IMR-90 (cell line): ENCODE measurements at regions not wholly inside any gene's neighbourhood (a gene's known extent, or its start where the extent isn't known, plus 50 kb on each side); places are given as distances from the start of the nearest gene placed in this dataset.

Experiments used
- ATAC-seq: fragments of 200-7000 bp; cut with Tn5 transposase; 2 replicates; pipeline ENCODE4 v1.9.1; 2020; ENCODE audit warnings: low read depth, mild to moderate bottlenecking, moderate library complexity
- BruUV-seq: library from RNA; stranded (reverse); fragments of 400-500 nt; replicated peaks from 2 replicates; lab custom pipeline; 2021; lab: Mats Ljungman, UMichigan
- CTCF ChIA-PET: fragments of 300-600 bp; formaldehyde crosslinking; extraction: SDS; loops from one replicate; lab custom pipeline; 2021; ENCODE audit warnings: antibody characterized with exemption; lab: Yijun Ruan, JAX
- POLR2A ChIA-PET: fragments of 300-600 bp; sonication (Branson Sonifier 250); formaldehyde crosslinking; loops from one replicate; lab custom pipeline; 2022; ENCODE audit warnings: antibody characterized with exemption; ENCODE audit not compliant: unreplicated experiment; lab: Charles Lee
- DNase-seq: peaks from one replicate; pipeline ENCODE4 v3.0.0; 2013
- H2AFZ ChIP-seq: replicated peaks from 2 replicates; pipeline ENCODE3; 2013; ENCODE audit warnings: low read length, mild to moderate bottlenecking; ENCODE audit not compliant: poor library complexity
- H2AK5ac ChIP-seq: 2 replicates; pipeline ENCODE4 v1.6.1; 2013; ENCODE audit warnings: low read depth, low read length, inconsistent platforms
- H2AK9ac ChIP-seq: replicated peaks from 2 replicates; pipeline ENCODE3; 2013; ENCODE audit warnings: mild to moderate bottlenecking, low read depth, low read length, moderate library complexity; ENCODE audit not compliant: poor library complexity
- H2BK120ac ChIP-seq: 2 replicates; pipeline ENCODE4 v1.6.1; 2013; ENCODE audit warnings: low read depth, low read length, inconsistent platforms
- H2BK15ac ChIP-seq: 3 replicates; pipeline ENCODE4 v1.6.1; 2013; ENCODE audit warnings: low read depth, low read length, inconsistent platforms
- H2BK20ac ChIP-seq: 2 replicates; pipeline ENCODE4 v1.6.1; 2013; ENCODE audit warnings: low read depth, mild to moderate bottlenecking, inconsistent platforms, low read length, moderate library complexity
- H2BK5ac ChIP-seq: 2 replicates; pipeline ENCODE4 v1.6.1; 2013; ENCODE audit warnings: mild to moderate bottlenecking, low read depth, low read length, inconsistent platforms; ENCODE audit not compliant: poor library complexity, severe bottlenecking
- H3K14ac ChIP-seq: replicated peaks from 2 replicates; pipeline ENCODE4 v1.6.1; 2013; ENCODE audit warnings: low read depth, low read length, inconsistent platforms
- H3K18ac ChIP-seq: 2 replicates; pipeline ENCODE4 v1.6.1; 2013; ENCODE audit warnings: low read depth, low read length, control low read depth
- H3K23ac ChIP-seq: 2 replicates; pipeline ENCODE4 v1.6.1; 2013; ENCODE audit warnings: low read depth, low read length, inconsistent platforms
- H3K27ac ChIP-seq: 2 replicates; pipeline ENCODE4 v1.5.1; 2013; ENCODE audit warnings: mild to moderate bottlenecking, control low read depth, low read length; ENCODE audit not compliant: insufficient read depth
- H3K27me3 ChIP-seq: 2 replicates; pipeline ENCODE4 v1.6.1; 2013; ENCODE audit warnings: low read length; ENCODE audit not compliant: control insufficient read depth, insufficient read depth
- H3K36me3 ChIP-seq: 2 replicates; pipeline ENCODE4 v1.6.1; 2013; ENCODE audit warnings: low read length, mixed read lengths; ENCODE audit not compliant: control insufficient read depth, insufficient read depth
- H3K4ac ChIP-seq: 2 replicates; pipeline ENCODE4 v1.6.1; 2013; ENCODE audit warnings: low read depth, low read length, inconsistent platforms
- H3K4me1 ChIP-seq: 2 replicates; pipeline ENCODE4 v1.6.1; 2013; ENCODE audit warnings: low read length, mixed read lengths; ENCODE audit not compliant: control insufficient read depth, insufficient read depth
- H3K4me2 ChIP-seq: 2 replicates; pipeline ENCODE4 v1.6.1; 2013; ENCODE audit warnings: low read depth, mild to moderate bottlenecking, control low read depth, low read length, moderate library complexity
- H3K4me3 ChIP-seq: 2 replicates; pipeline ENCODE4 v1.5.1; 2013; ENCODE audit warnings: low read depth, mild to moderate bottlenecking, control low read depth, low read length, moderate library complexity; ENCODE audit not compliant: insufficient read depth
- H3K56ac ChIP-seq: 2 replicates; pipeline ENCODE4 v1.6.1; 2013; ENCODE audit warnings: low read length, inconsistent platforms; ENCODE audit not compliant: insufficient read depth; ENCODE audit errors: extremely low read depth
- H3K79me1 ChIP-seq, 2 experiments: 2 replicates each; pipeline ENCODE4 v1.6.1; 2013; ENCODE audit warnings: low read length in 2 of 2, inconsistent platforms in 1 of 2, low read depth in 1 of 2
- H3K9ac ChIP-seq: 2 replicates; pipeline ENCODE4 v1.6.1; 2013; ENCODE audit warnings: low read depth, low read length, control low read depth
- H3K9me1 ChIP-seq: 2 replicates; pipeline ENCODE4 v1.6.1; 2013; ENCODE audit warnings: low read length, inconsistent platforms; ENCODE audit not compliant: insufficient read depth
- H3K9me3 ChIP-seq: 2 replicates; pipeline ENCODE4 v1.6.1; 2013; ENCODE audit warnings: low read length; ENCODE audit not compliant: control insufficient read depth, insufficient read depth
- H4K20me1 ChIP-seq: 2 replicates; pipeline ENCODE4 v1.6.1; 2013; ENCODE audit warnings: low read length, inconsistent platforms; ENCODE audit not compliant: insufficient read depth
- H4K5ac ChIP-seq: 2 replicates; pipeline ENCODE4 v1.6.1; 2013; ENCODE audit warnings: mild to moderate bottlenecking, low read depth, low read length, control low read depth
- H4K8ac ChIP-seq, 2 experiments: 2 replicates each; pipeline ENCODE4 v1.6.1; 2013; ENCODE audit warnings: low read depth in 2 of 2, low read length in 2 of 2, control low read depth in 1 of 2, inconsistent platforms in 1 of 2
- H4K91ac ChIP-seq: 2 replicates; pipeline ENCODE4 v1.6.1; 2013; ENCODE audit warnings: low read depth, low read length, inconsistent platforms; ENCODE audit not compliant: insufficient read depth
- BHLHE40 ChIP-seq: fragments of 150-350 bp; IDR thresholded peaks from 2 replicates; pipeline ENCODE4 v1.6.1; 2016; ENCODE audit warnings: mild to moderate bottlenecking, low read depth, low read length
- CEBPB ChIP-seq: IDR thresholded peaks from 2 replicates; pipeline ENCODE4 v1.6.1; 2012; ENCODE audit warnings: low read depth, low read length, improper control_type of control experiment
- CHD1 ChIP-seq: IDR thresholded peaks from 2 replicates; pipeline ENCODE4 v1.6.1; 2012; ENCODE audit warnings: low read depth, low read length, improper control_type of control experiment
- CTCF ChIP-seq: conservative IDR thresholded peaks from 2 replicates; pipeline ENCODE4 v1.5.1; 2012; ENCODE audit warnings: mild to moderate bottlenecking, low read depth, low read length, improper control_type of control experiment
- ELK1 ChIP-seq: fragments of 150-350 bp; IDR thresholded peaks from 2 replicates; pipeline ENCODE4 v1.6.1; 2016; ENCODE audit warnings: low read depth, mild to moderate bottlenecking, low read length, moderate library complexity, borderline replicate concordance
- MAFK ChIP-seq: IDR thresholded peaks from 2 replicates; pipeline ENCODE4 v1.6.1; 2012; ENCODE audit warnings: low read depth, low read length, improper control_type of control experiment
- MAZ ChIP-seq: IDR thresholded peaks from 2 replicates; pipeline ENCODE4 v1.6.1; 2012; ENCODE audit warnings: low read depth, mild to moderate bottlenecking, low read length, improper control_type of control experiment, moderate library complexity, borderline replicate concordance
- NFE2L2 ChIP-seq: fragments of 150-350 bp; IDR thresholded peaks from 2 replicates; pipeline ENCODE4 v1.6.1; 2016; ENCODE audit warnings: low read depth, mild to moderate bottlenecking, low read length
- RCOR1 ChIP-seq: IDR thresholded peaks from 2 replicates; pipeline ENCODE4 v1.6.1; 2012; ENCODE audit warnings: mild to moderate bottlenecking, low read length, improper control_type of control experiment; ENCODE audit not compliant: insufficient replicate concordance
- WGBS, 2 experiments: methylation state at CpG; one replicate each; pipeline versions ENCODE4 v1.1.5 to v1.1.7; 2013; ENCODE audit warnings: missing lambda C conversion rate in 2 of 2; ENCODE audit not compliant: insufficient read length in 1 of 2; ENCODE audit errors: extremely low coverage in 2 of 2; 5-methylcytosine and 5-hydroxymethylcytosine counted together
- dilution Hi-C: fragments of 300-500 bp; cut with HindIII; formaldehyde crosslinking; loops from one replicate; pipeline ENCODE4 v1.14.3; 2018; ENCODE audit warnings: low sequenced_read_pairs; ENCODE audit not compliant: unreplicated experiment
- in situ Hi-C: fragments of 300-500 bp; cut with MboI; formaldehyde crosslinking; loops from 3 replicates; pipeline ENCODE4 v1.14.3; 2019; ENCODE audit warnings: low sequenced_read_pairs, inconsistent platforms, mixed read lengths
- intact Hi-C: fragments of 100-400 bp; cut with micrococcal nuclease; formaldehyde crosslinking; loops from 2 replicates; pipeline ENCODE4 v1.10.0; 2022

- Histone ChIP-seq H2AK5ac (no peak overlapping the region), H2BK120ac (no peak overlapping the region), H2BK15ac (no peak overlapping the region), H4K20me1 (no peaks in the 10 kb centered on the region), H3K56ac (no peak overlapping the region), H3K9me1 (no peaks in the 10 kb centered on the region), H3K4me2 (no peak overlapping the region), H2AFZ (no peak overlapping the region), H2BK5ac (no peak overlapping the region), H4K91ac (no peak overlapping the region), H4K8ac (no peak overlapping the region), H3K14ac (no peak overlapping the region), H4K5ac (no peak overlapping the region), H3K27me3 (no peaks in the 10 kb centered on the region), H3K9me3 (no peaks in the 10 kb centered on the region), H3K18ac (no peak overlapping the region), H3K9ac (no peak overlapping the region), H3K23ac (no peak overlapping the region), H2AK9ac (no peak overlapping the region), H2BK20ac (no peak overlapping the region), H3K4ac (no peak overlapping the region), H3K4me1 (no peaks in the 10 kb centered on the region), H3K4me3 (no peak overlapping the region), H3K27ac (no peak overlapping the region), H3K79me1 (no peaks in the 10 kb centered on the region), H3K36me3 (no peaks in the 10 kb centered on the region)
- DNase-seq (no peak), ATAC-seq (no peak)
- ChIA-PET CTCF (interaction anchor here (0.7 kb wide), 1 partner anchor 12 kb away, joined by 3 read pairs; no protein-coding TSS in a partner anchor), POLR2A (no interaction called here)
- TF ChIP-seq NFE2L2, result no peak
- TF ChIP-seq BHLHE40, result no peak
- TF ChIP-seq CHD1, result no peak
- no peak for TF ChIP-seq ELK1
- no peak for TF ChIP-seq MAZ
- TF ChIP-seq CEBPB, result no peak
- TF ChIP-seq CTCF, result no peak
- TF ChIP-seq MAFK, result no peak
- no peak for TF ChIP-seq RCOR1
- BruUV-seq, result no TSS peak
- no CpG with 5 or more reads among the region's 1 CpG for WGBS, 2 experiments
- in situ Hi-C loops, result no loop called here
- dilution Hi-C loops, result no loop called here
- intact Hi-C loops, result no loop called here
These were observed 265.7 kb upstream of the EDIL3 start for GRCh38 chr5:84650429-84650828.
